DMS153 treated with DMSO at 0.1 percent for 48 hours (cell line): ENCODE measurements at regions not wholly inside any gene's neighbourhood (a gene's known extent, or its start where the extent isn't known, plus 50 kb on each side); places are given as distances from the start of the nearest gene placed in this dataset.
A peak's percentile ranks its signal among the peaks of the same experiment; 100 is the strongest.

Experiments
- DNase-seq: peaks from one replicate; lab custom pipeline; 2025; ENCODE audit not compliant: unreplicated experiment; lab: John Stamatoyannopoulos, UW

DNA sequence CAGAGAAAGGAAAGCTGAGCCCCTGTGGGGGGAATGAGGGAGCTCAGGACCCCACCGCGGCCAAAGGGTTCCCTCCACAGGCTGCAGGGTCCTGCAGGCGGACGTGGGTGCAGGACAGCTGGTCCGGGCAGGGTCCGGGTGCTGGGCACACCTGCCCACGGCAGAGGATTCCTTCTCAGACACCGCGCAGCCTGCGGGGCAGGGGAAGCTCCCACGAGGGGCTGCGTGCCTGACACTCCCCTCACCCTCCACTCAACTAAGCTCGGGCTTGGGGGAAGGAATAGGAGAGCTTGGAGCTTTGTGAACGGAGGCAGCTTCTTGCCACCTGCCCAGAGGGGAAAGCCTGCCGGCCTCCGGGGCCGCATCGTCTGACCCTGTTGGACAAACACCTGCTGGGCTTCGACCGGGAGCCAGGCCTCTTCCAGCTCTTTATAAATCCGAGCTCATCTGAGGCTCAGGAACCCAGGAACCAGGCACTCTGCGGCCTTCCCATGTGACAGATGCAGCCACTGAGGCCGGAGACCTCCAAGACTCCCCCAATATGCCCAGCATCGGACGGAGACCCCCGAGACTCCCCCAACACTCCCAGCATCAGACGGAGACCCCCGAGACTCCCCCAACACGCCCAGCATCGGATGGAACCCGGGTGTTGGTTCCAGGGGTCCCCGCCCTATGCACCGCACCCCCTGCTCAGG, 97.3 kb downstream of the PDGFA start:
- no peak for DNase-seq

DNA sequence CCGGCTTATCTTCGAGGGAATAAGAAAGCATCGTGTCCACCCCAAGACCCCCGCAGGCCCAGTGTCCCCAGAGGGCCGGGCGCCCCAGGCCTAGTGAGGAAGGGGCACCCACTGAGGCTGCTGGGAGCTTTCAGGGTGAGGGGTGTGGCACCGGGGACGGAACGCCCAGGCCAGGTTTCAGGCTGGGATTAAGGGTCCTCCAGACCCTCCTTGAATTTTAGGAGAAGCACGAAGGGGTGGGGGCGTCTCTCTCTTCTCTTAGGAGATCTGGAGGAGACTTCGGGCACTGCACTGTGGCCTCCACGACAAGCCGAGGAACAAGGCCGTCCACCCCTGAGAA, 96.8 kb downstream of the PDGFA start:
- DNase-seq, result no peak

DNA sequence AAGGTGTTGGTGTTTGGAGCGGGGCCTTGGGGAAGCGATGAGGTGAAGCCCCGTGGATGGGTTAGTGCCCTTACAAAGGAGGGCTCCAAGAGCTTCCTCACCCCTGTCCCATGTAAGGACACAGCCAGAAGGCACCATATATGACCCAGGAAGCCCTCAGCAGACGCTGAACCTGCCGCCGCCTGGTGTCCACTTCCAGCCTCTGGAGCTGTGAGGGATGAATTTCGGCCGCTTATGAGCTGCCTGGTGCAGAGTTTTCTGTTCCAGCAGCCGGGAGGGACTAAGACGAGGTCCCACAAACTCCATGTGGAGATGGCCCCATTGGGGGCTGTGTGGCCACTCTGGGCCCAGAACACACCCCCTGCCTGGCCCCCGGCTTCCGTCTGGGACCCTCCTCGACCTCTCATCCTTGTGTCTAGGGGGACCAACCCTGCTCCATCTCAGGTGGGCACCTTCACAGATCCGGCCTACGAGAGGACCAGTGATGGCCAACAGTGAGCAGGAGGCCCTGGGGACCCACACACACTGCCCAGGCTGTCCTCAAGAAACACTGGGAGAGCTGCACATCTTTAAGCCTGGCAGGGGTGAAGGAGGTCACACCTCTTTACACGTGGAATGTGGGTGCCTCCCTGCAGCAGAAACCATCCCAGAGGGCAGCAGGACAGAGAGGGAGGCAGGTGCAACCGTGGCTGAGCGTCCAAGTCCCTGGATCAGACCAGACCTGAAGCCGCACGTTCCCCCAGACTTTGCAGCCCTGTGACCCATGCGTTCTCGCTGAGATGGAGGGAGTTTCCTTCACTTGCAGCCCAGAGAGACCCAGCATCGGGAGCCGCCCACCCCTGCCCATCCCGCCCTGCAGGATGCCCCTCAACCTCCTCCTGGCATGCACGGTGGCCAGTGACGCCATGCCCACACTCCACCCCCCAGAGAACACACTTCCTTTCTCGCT, 96.1 kb downstream of the PDGFA start:
- DNase-seq, result no peak

DNA sequence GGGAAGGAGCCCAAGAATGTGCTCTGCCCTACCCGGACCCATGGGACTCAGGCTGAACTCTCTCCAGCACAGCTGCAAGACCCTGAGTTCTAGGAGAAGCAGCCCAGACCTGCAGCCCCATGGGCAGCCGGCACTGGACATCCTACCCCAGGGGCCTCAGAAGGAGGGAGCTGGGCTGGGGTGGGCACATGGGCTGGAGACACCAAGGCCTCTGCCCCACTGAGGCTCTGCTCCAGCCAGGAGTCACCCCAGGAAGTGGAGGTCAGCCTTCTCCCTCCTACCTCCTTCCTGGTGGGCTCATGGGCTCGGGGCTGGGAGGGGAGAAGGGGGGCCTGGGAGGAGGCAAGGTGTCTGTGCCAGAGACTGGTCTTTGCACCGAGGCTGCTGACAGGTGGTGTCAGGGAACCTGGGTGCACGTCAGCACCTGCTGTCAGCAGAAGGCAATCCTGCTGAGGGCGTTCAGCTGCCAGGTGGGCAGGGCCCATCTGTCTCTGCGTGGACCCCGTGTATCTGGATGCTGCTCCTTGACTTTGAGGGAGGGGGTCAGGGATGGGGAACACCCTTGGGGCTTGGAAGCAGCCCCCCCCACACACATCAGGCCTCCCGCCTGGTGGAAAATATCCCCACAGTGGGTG, 95.2 kb downstream of the PDGFA start:
- DNase-seq, result no peak

DNA sequence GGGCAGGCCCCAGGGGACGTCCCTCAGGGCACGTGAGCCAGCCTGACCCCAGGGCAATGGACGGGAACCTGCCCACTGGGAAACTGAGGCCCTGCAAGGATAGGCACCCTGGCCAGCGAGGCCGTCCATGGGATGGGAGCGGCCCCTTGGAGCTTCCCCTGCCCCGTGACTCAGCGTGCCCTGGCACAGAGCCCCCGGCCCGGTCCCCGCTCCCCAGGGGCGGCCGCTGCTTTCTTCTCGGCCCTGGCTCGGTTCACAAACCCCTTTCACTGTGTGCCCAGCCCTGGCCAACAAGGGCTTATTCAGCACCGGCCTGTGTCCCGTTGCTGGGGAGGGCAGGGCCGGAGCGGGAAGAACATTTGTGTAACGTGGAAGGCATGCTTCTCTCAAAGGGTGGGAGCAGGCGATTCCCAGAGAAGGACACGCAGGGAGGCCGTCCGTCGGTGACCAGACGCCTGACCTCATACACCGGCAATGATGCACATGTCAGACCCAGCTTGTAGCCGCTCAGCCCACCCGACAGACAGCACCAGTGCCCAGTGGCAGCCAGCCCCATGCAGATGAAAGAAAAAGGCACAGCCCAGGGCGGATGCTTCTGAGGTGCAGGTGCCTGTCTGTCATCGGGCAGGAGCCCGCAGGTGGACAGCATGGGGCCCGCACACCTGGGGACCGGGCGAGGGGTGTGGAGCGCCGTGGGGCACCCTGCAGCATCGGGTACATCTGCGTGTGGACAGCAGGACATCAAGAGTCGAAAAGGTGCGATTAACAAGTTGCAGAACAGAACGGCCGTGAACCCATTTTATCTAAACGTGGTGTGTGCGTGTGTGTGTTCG, 94.5 kb downstream of the PDGFA start:
- DNase-seq, result no peak

DNA sequence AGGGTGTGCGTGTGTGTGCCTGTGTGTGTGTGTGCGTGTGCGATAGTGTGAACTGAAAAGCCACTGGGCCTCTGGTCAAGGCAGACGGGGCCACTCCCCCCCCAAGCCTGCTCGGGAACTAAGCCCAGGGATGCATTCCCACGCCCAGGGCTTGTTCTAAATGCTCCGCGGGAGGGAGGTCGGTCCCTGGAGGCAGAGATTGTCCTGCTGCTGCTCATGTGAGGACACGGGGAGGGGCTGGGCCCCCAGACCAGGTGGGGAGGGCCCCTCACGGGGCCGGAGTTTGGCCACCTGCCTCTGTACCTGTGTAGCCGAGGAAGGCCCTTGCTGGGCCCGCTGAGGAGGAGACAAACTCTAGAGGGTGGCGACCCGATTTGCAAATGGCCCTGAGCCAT, 93.9 kb downstream of the PDGFA start:
- DNase-seq, result no peak

DNA sequence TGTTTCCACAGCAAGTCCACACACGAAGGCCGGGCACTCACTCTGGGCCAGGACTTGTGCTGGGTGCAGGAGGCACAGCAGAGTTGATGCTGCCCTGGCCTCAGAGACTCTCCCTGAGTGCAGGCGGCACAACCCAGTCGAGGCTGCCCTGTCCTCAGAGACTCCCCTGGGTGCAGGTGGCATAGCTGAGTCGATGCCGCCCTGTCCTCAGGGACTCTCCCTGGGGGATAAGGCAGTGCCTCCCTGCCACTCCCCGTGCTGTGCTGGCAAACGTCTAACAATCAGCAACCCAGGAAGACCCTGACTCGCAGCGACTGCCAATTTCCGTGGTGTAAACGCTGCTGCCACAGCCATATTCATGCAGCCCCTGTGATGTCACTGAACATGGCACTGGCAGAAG, 93.1 kb downstream of the PDGFA start:
- DNase-seq, result no peak

DNA sequence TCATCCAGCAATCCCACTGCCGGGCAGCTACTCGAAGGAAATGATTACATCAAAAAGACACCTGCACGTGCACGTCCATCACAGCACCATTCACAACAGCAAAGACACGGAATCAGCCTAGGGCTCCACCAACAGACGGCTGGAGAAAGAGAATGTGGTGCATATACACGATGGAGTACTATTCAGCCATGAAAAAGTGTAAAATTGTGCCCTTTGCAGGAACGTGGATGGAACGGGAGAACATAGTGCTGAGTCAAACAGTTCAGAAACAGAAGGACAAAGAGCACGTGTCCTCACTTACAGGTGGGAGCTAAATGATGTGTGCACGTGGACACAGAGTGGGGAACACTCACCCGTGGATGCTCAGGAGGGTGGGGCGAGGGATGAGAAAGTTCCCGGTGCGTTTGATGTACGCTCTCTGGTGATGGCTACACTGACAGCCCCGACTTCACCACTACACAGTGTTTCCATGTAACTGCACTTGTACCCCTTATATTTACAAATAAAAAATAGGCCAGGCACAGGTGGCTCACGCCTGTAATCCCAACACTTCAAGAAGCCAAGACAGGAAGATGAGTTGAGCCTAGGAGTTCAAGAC, 92.0 kb downstream of the PDGFA start:
- no peak for DNase-seq

DNA sequence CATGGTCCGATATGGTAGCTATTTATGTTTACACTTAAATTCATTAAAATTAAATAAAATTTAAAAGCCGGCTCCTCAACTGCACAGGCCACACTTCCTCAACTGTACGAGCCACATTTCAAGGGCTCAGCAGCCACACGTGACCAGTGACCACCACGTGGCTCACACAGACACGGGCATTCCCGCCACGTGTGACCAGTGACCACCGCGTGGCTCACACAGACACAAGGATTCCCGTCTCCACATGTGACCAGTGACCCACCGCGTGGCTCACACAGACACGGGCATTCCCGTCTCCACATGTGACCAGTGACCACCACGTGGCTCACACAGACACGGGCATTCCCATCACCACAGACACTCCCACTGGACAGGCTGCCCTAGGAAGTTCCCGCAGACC, 91.3 kb downstream of the PDGFA start:
- no peak for DNase-seq

DNA sequence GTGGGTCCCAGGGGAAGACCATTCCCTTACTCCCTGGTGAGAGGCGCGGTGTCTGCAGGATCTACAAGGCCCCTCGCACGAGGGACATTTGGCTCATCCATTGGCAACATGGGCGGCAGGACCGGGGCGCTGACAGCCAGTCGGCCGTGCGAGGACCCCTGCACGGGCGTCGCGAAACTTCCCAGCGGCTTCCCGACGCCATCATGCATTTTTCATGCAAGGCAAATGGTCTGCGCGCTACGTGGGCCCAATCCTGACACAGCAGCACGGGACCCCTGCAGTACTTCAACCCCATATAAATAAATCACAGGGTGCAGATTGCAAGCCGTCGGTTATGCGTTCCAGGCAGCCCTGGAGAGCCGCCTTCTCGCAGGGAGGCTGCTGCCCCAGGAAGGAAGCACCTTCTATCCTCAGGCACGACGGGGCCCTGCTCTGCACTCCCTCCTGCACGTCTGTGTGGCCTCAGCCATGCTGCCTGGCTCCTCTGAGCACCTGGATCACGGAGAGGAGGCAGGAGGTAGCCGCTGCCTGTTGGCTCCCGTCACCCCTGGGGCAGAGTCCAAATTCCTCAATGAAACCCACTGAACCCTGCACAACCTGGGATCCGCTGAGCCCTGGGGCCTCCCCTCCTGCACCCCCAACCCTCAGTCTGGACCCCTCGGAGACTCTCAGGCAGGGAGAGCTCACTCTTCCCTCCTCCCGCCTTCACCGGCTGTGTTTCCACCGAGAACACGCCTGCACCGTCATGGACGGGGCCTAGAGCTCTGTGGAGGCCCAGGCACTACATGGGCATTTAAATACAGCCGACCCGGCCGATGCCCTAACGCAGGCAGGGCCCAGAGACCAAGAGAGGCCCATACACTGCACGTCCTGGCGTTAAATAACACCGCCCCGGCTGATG, 90.5 kb downstream of the PDGFA start:
- no peak for DNase-seq

DNA sequence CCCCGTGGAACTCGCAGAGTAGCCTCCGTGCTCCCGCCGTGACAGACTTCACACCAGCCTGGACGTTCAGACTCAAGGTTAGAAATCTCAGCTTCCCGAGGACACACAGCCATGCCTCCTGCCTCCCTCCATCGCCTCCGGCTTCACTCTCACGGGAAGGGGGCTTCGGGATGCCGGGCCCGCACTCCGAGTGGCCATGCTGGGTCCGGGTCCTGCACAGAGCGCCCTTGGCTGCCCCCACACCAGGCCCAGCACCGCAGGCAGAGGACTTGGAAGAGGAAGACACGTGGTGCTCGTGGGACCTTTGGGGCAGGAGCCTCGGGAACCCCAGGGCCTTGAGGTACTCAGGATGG, 89.8 kb downstream of the PDGFA start:
- no peak for DNase-seq

DNA sequence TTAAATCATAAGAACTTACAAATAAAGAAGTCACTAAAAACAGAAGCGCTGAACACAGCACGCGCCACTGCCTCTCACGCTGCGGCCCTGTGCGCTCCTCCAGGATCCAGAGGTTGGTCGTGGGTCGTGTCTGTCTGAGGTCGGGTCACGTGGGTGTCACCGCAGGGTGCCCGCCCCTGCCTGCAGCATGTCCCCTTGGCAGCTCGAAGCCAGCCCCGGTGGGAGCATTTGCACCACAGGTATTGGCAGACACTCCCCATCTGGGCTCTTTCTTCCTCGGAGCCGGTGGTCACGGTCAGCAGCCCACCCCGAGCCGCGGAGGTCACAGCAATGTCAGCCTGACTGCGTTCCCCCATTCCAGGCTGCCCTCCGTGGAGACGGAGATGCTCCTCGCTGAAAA, 88.6 kb downstream of the PDGFA start:
- DNase-seq, result no peak

DNA sequence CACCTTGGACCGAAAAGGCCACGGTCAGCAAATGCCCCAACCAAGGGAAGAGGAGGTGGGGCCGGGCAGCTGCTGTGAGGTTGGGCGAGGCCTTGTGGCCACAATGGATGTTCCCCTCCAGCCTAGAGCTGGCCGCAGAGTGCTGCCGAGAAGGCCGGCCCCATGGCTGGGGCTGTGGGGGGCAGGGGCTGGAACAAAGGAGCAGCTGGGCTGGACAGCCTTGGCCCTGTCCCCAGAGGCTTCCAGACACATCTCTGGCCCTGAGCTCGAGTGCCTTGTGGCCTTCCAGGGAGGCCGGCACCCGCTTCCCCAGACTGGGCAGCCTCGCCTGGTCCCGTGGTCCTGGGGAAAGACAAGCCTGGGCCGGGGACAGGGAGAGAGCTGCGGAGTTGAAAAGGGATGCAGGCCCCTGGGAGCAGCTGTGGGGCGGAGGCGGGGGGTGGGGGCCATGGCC, 88.0 kb downstream of the PDGFA start:
- no peak for DNase-seq

DNA sequence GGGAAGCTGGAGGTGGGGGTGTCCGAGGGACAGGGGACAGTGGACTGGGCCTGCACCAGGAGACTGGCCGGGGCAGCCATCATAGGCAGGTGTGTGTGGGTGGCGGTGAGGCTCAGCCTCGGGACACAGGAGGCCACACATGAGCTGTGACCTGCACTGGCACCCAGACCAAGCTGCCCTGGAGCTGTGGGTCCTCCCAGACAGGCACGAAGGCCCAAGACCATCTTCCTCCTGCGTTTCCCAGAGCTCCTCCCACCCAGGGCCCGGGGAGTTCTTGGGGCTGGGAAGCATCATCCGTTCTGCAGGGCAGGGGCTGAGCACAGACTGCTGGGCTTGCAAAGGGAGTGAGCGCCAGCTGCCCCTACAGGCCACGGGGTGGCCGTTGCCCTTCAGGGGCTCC, 87.4 kb downstream of the PDGFA start:
- DNase-seq, result no peak

DNA sequence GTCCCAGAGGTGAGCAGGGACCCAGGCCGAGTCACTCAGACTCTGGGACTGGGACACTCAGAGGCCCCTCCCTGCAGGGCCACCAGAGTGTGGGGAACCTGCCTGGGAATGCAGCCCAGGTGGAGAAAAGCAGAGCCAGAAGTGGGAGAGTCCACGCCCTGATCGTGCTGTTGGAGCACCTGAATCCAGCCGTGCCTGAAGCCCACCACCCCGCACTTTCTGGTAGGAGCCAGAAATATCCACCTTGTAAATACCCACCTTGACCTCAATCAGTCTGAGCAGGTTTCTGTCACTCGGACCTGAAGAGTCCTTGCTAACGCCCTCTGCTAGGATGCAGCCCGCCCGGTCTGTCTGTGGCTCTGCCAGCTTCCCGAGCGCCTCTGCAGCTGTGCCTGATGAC, 86.7 kb downstream of the PDGFA start:
- no peak for DNase-seq

DNA sequence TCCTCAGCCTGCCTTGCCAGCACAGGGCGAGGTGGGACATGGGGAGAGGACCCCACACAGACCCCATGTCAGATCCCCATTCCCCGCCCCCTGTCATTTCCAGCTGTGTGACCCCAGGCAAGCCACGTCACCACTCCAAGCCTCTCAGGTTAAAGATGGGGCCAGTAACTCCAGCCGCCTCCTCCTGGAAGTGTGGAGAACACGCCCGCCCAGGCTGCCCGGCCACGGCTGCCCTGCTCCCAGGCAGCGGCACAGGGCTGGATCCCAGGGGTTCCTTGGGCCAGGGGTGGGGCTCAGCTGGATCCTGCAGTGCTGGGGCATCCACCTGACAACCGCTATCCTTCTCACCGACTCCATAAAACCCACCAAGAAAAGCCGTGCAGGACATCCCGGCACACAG, 86.1 kb downstream of the PDGFA start:
- no peak for DNase-seq

DNA sequence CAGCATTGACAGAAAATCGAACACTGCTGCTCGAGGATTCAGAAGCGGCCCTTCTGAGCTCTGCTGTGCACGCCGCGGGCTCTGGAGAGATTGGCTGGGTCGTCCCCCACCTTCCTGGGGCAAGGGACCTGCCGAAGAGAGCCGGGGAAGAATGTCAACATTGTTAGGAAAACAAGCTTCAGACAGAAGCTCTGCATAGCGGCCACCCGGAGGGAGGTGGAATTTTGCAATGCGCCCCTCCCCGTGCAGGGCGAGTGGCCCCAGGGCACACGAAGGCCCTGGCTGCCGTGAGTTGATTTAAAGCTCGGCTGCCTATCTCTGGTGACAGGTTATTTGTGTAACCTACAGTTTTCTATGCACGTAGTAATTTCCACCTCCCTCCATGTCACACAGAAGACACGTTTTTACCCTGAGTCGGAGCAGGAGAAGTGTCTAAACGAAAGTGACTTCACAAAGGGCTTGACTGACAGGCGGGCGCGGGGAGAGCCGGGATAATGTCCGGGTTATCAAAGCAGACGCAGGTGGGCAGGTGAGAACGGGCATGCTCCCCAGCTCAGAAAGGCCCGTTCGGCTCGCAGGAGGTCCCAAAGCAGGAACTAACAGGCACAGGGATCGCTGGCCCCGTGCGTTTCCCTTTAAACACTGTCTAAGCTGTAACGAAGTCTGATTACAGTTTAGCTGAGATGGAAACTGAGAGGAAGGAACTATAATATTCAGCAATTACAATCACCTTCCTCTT, 84.6 kb downstream of the PDGFA start:
- peak; percentile 40 for DNase-seq

DNA sequence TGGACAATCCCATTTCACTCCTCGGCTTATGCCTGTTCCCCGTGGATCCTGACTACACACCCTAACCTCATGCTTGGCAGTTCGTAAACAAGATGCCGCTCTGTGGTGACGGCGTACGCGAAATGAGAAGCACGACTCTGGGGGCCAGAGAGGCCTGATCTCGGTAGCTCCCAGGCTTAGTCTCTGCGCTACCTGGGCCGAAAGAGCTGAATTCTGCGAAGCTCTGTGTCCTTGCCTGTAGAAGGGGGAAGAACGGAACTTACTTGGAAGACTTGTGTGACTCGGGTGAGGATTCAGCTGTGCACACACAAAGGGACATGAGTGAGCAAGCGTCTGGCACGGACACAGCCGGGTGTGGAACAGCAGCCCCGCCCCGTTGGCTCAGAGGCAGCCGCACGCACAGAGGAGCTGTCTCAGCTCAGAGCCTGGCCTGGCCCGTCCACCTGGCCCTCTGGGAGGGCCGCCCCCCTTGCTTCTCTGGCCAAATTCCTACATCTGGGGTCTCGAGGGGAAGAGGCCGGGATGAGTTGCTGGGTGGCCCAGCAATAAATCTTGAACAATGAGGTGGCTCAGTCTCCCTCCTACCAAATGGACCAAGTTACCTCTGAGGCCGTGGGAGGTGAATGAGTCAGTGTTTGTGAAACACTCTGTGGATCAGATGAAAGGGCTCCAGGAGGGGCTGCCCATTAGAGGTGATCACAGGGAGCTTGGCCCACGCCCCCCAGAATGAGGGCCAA, 83.8 kb downstream of the PDGFA start:
- DNase-seq, result no peak
